ENCODE measurements at regions not wholly inside any gene's neighbourhood (a gene's known extent, or its start where the extent isn't known, plus 50 kb on each side); places are given as distances from the start of the nearest gene placed in this dataset.

GRCh38 chr2:123928358-123928757 lies 96.7 kb upstream of the CNTNAP5 start:
- TF ChIP-seq, protein P1, sequence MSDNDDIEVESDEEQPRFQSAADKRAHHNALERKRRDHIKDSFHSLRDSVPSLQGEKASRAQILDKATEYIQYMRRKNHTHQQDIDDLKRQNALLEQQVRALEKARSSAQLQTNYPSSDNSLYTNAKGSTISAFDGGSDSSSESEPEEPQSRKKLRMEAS (IDR thresholded peaks at IDR 0.05; ENCODE audit: low read depth), result no peak
- TF ChIP-seq GATA2 (CRISPR knock-in tag; IDR thresholded peaks at IDR 0.05) (no peak), ELF1 (IDR thresholded peaks at IDR 0.05) (no peak), TCF12 (IDR thresholded peaks at IDR 0.05) (no peak), MEF2A (IDR thresholded peaks at IDR 0.05; ENCODE audit: borderline replicate concordance, low read depth) (no peak), FOSL2 (IDR thresholded peaks at IDR 0.05; ENCODE audit: borderline replicate concordance, low read depth) (no peak), SIN3A (IDR thresholded peaks at IDR 0.05; ENCODE audit: borderline replicate concordance, low read depth, low read length) (no peak), GABPA (IDR thresholded peaks at IDR 0.05; ENCODE audit: low read depth) (no peak), EP300 (IDR thresholded peaks at IDR 0.05; ENCODE audit: borderline replicate concordance in 1 of 2, low read depth in 1 of 2, low read length in 1 of 2) (no peak), MXI1 (IDR thresholded peaks at IDR 0.05; ENCODE audit: low read depth, low read length) (no peak), NRF1 (IDR thresholded peaks at IDR 0.05; ENCODE audit: low read depth, low read length) (no peak), NFIC (IDR thresholded peaks at IDR 0.05; ENCODE audit: borderline replicate concordance) (no peak), PBX3 (IDR thresholded peaks at IDR 0.05) (no peak), ZBTB33 (IDR thresholded peaks at IDR 0.05; ENCODE audit: borderline replicate concordance, low read depth) (no peak)
- TF ChIP-seq, protein P2, sequence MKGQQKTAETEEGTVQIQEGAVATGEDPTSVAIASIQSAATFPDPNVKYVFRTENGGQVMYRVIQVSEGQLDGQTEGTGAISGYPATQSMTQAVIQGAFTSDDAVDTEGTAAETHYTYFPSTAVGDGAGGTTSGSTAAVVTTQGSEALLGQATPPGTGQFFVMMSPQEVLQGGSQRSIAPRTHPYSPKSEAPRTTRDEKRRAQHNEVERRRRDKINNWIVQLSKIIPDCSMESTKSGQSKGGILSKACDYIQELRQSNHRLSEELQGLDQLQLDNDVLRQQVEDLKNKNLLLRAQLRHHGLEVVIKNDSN (IDR thresholded peaks at IDR 0.05; ENCODE audit: borderline replicate concordance, low read depth), result no peak
- no peaks in the 10 kb centered on the region for H3K27me3 ChIP-seq (ENCODE audit: insufficient read depth)
- no peaks in the 10 kb centered on the region for H3F3A ChIP-seq (replicated peaks; ENCODE audit: insufficient read depth)
- no peaks in the 10 kb centered on the region for H3K36me3 ChIP-seq (replicated peaks in 1 of 2; ENCODE audit: control insufficient read depth in 1 of 2, insufficient read depth in 2 of 2, low read length in 1 of 2)
- no peaks in the 10 kb centered on the region for H3K4me1 ChIP-seq (ENCODE audit: control insufficient read depth in 1 of 2, insufficient read depth in 2 of 2, low read depth in 1 of 2, low read length in 1 of 2)
- CTCF ChIA-PET, result no interaction called here
- H3K4me3 ChIP-seq (ENCODE audit: low read depth in 2 of 2, low read length in 1 of 2), result no peak overlapping the region
- DNase-seq, result no peak
- 10% methylated on average over 2 of the region's 2 CpGs for WGBS (ENCODE audit: low lambda C conversion rate)
- H3K27ac ChIP-seq (ENCODE audit: low read depth in 2 of 2, low read length in 1 of 2), result no peak overlapping the region
- H3K79me2 ChIP-seq (ENCODE audit: insufficient read depth), result no peaks in the 10 kb centered on the region
- no peak overlapping the region for H3K9ac ChIP-seq
- H3K9me3 ChIP-seq, result peaks cover 4% of the 10 kb centered on the region; the same call in 1 of the 2 replicates
- no peaks in the 10 kb centered on the region for H4K20me1 ChIP-seq (ENCODE audit: insufficient read depth)
- H3K9me2 ChIP-seq, result no peaks in the 10 kb centered on the region
- no peak overlapping the region for H2AFZ ChIP-seq (ENCODE audit: low read depth)
- POLR2A ChIA-PET, result no interaction called here
- H3K4me2 ChIP-seq, result no peak overlapping the region

DNA sequence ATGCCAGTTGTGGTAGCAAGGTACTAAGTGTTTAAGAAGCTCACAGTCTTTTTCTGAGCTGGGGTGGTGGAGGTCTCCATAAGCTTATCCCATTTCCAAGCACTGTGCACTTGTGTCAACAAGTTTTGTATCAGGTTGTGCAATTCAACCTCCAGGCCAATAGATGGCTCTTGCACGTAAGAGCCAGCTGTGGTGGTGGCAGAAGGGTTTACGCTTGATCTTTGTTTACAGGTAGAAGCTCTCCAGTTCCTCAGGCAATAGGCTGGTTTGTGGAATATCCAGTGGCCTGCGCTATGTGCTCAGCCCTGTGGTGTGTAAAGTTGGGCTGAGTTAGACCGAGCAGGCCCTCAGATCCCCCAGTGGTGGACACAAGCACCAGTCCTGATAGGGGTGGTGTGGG lies 89.7 kb upstream of the CNTNAP5 start:
- Histone ChIP-seq H3K4me2 (no peak overlapping the region), H3K4me3 (ENCODE audit: low read depth in 2 of 2, low read length in 1 of 2) (no peak overlapping the region), H3K79me2 (ENCODE audit: insufficient read depth) (no peaks in the 10 kb centered on the region), H3K9me2 (peaks cover 5% of the 10 kb centered on the region; the same call in 1 of the 2 replicates), H4K20me1 (ENCODE audit: insufficient read depth) (no peaks in the 10 kb centered on the region), H3F3A (replicated peaks; ENCODE audit: insufficient read depth) (no peaks in the 10 kb centered on the region), H3K9ac (no peak overlapping the region), H3K27ac (ENCODE audit: low read depth in 2 of 2, low read length in 1 of 2) (no peak overlapping the region), H3K4me1 (ENCODE audit: control insufficient read depth in 1 of 2, insufficient read depth in 2 of 2, low read depth in 1 of 2, low read length in 1 of 2) (no peaks in the 10 kb centered on the region), H2AFZ (ENCODE audit: low read depth) (no peak overlapping the region), H3K36me3 (replicated peaks in 1 of 2; ENCODE audit: control insufficient read depth in 1 of 2, insufficient read depth in 2 of 2, low read length in 1 of 2) (no peaks in the 10 kb centered on the region), H3K27me3 (ENCODE audit: insufficient read depth) (no peaks in the 10 kb centered on the region), H3K9me3 (peaks cover 1% of the 10 kb centered on the region; the same call in 1 of the 2 replicates)
- 61% methylated on average over 3 of the region's 4 CpGs for WGBS (ENCODE audit: low lambda C conversion rate)
- POLR2A ChIA-PET, result no interaction called here
- TF ChIP-seq EZH2phosphoT487 (IDR thresholded peaks at IDR 0.05; ENCODE audit: borderline replicate concordance, low read depth) (no peak), NRF1 (IDR thresholded peaks at IDR 0.05; ENCODE audit: low read depth, low read length) (no peak), ZBTB33 (IDR thresholded peaks at IDR 0.05; ENCODE audit: borderline replicate concordance, low read depth) (no peak), SMC3 (IDR thresholded peaks at IDR 0.05; ENCODE audit: low read depth, low read length) (no peak), TCF12 (IDR thresholded peaks at IDR 0.05) (no peak), SIN3A (IDR thresholded peaks at IDR 0.05; ENCODE audit: borderline replicate concordance, low read depth, low read length) (no peak)
- TF ChIP-seq, protein P2 (IDR thresholded peaks at IDR 0.05; ENCODE audit: borderline replicate concordance, low read depth), result no peak
- CTCF ChIA-PET, result no interaction called here
- no peak for DNase-seq

Measured in SK-N-SH (cell line).